HEK293T (cell line): ENCODE measurements at regions not wholly inside any gene's neighbourhood (a gene's known extent, or its start where the extent isn't known, plus 50 kb on each side); places are given as distances from the start of the nearest gene placed in this dataset.

Experiments
- CTCF ChIA-PET: fragments of 350-600 bp; formaldehyde crosslinking; extraction: SDS; loops from one replicate; lab custom pipeline; 2021; ENCODE audit warnings: antibody characterized with exemption, inconsistent platforms; lab: Yijun Ruan, JAX
- POLR2A ChIA-PET: fragments of 350-600 bp; formaldehyde crosslinking; extraction: SDS; loops from one replicate; lab custom pipeline; 2020; ENCODE audit warnings: antibody characterized with exemption, inconsistent platforms; lab: Yijun Ruan, JAX
- DNase-seq: peaks from one replicate; pipeline ENCODE4 v3.0.0; 2012; ENCODE audit warnings: mixed read lengths; ENCODE audit errors: extremely low spot score
- ARNT ChIP-seq: fragments of 450-650 bp; IDR thresholded peaks from 2 replicates; pipeline ENCODE4 v1.6.1; 2017; ENCODE audit warnings: mild to moderate bottlenecking
- BHLHE40 ChIP-seq: fragments of 450-650 bp; IDR thresholded peaks from 2 replicates; pipeline ENCODE4 v1.6.1; 2016; ENCODE audit warnings: mild to moderate bottlenecking, moderate library complexity, borderline replicate concordance
- CTBP1 ChIP-seq: fragments of 450-650 bp; IDR thresholded peaks from 2 replicates; pipeline ENCODE4 v1.6.1; 2016; ENCODE audit warnings: borderline replicate concordance
- ELF4 ChIP-seq: fragments of 450-650 bp; IDR thresholded peaks from 2 replicates; pipeline ENCODE4 v1.6.1; 2017; ENCODE audit warnings: antibody characterized with exemption
- FOXA1 ChIP-seq: fragments of 450-650 bp; IDR thresholded peaks from 2 replicates; pipeline ENCODE4 v1.6.1; 2016; ENCODE audit warnings: mild to moderate bottlenecking
- FOXK2 ChIP-seq: fragments of 450-650 bp; IDR thresholded peaks from 2 replicates; pipeline ENCODE4 v1.6.1; 2016; ENCODE audit warnings: mild to moderate bottlenecking
- FOXM1 ChIP-seq: fragments of 450-650 bp; IDR thresholded peaks from 2 replicates; pipeline ENCODE4 v1.6.1; 2017; ENCODE audit warnings: mild to moderate bottlenecking, borderline replicate concordance
- HDGF ChIP-seq: fragments of 450-650 bp; IDR thresholded peaks from 2 replicates; pipeline ENCODE4 v1.6.1; 2017; ENCODE audit warnings: antibody characterized with exemption, borderline replicate concordance
- L3MBTL2 ChIP-seq: fragments of 450-650 bp; conservative IDR thresholded peaks from 2 replicates; pipeline ENCODE4 v1.6.1; 2016; ENCODE audit warnings: mild to moderate bottlenecking
- LEF1 ChIP-seq: fragments of 450-650 bp; IDR thresholded peaks from 2 replicates; pipeline ENCODE4 v1.6.1; 2017; ENCODE audit warnings: mild to moderate bottlenecking, borderline replicate concordance
- NFRKB ChIP-seq: fragments of 450-650 bp; IDR thresholded peaks from 2 replicates; pipeline ENCODE4 v1.6.1; 2016; ENCODE audit warnings: mild to moderate bottlenecking, moderate library complexity
- SP1 ChIP-seq: fragments of 450-650 bp; IDR thresholded peaks from 2 replicates; pipeline ENCODE4 v1.6.1; 2017
- SUZ12 ChIP-seq: fragments of 450-650 bp; IDR thresholded peaks from 2 replicates; pipeline ENCODE4 v1.6.1; 2016; ENCODE audit warnings: mild to moderate bottlenecking
- TARDBP ChIP-seq: fragments of 450-650 bp; IDR thresholded peaks from 2 replicates; pipeline ENCODE4 v1.6.1; 2016
- ZNF384 ChIP-seq: fragments of 450-650 bp; IDR thresholded peaks from 2 replicates; pipeline ENCODE4 v1.6.1; 2016
- TF ChIP-seq, protein P1 (sequence below): fragments of 450-650 bp; IDR thresholded peaks from 2 replicates; pipeline ENCODE4 v1.6.1; 2016

DNA sequence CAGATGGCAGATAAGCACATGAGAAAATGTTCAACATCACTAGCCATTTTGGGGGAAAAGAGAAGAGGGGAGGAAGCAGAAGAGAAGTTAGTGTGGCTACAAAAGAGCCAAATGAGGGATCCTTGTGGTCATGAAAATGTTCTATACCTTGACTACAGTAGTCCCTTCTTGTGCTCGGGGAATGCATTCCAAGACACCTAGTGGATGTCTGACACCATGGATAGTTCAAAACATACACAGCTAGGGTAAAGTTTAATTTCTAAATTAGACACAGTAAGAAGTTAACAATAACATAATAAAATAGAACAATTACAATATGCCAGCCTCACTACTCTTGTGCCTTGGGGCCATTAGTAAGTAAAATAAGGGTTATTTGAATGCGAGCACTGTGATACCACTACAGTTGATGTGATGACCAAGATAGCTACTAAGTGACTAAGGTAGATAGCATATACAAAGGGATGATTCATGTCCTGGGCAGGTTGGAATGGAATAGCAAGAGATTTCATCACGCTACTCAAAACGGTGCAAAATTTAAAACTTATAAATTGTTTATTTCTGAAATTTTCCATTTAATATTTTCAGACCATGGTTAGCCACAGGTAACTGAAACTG, 344.1 kb downstream of the NR2F1-AS1 start:
- ChIA-PET POLR2A (no interaction called here), CTCF (no interaction called here)
- DNase-seq = no peak
- TF ChIP-seq CTBP1 (no peak), LEF1 (no peak), BHLHE40 (no peak), SUZ12 (no peak), FOXM1 (no peak), HDGF (no peak), FOXK2 (no peak), ELF4 (no peak), ARNT (no peak), NFRKB (no peak), FOXA1 (no peak), ZNF384 (no peak), SP1 (no peak), L3MBTL2 (no peak), TARDBP (no peak)
- TF ChIP-seq, protein P1, sequence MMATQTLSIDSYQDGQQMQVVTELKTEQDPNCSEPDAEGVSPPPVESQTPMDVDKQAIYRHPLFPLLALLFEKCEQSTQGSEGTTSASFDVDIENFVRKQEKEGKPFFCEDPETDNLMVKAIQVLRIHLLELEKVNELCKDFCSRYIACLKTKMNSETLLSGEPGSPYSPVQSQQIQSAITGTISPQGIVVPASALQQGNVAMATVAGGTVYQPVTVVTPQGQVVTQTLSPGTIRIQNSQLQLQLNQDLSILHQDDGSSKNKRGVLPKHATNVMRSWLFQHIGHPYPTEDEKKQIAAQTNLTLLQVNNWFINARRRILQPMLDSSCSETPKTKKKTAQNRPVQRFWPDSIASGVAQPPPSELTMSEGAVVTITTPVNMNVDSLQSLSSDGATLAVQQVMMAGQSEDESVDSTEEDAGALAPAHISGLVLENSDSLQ = no peak

DNA sequence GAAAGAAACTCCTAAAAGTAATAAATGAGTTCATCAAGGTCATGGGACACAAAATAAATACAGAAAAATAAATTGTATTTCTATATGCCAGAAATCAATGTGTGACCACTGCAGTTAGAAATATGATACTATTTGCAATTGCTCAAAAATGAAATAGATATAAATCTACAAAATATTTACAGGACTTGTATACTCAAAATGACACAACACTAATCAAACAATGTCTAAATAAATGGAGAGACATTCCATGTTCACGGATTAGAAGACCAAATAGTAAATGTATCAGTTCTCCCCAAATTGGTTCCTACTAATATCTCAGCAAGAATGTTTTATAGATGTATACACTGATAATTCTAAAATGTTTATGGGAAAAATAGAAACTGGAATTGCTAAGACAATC, 345.3 kb downstream of the NR2F1-AS1 start:
- TF ChIP-seq TARDBP = no peak
- TF ChIP-seq FOXM1 = no peak
- TF ChIP-seq ZNF384 = no peak
- DNase-seq = no peak
- ChIA-PET CTCF (no interaction called here), POLR2A (no interaction called here)

DNA sequence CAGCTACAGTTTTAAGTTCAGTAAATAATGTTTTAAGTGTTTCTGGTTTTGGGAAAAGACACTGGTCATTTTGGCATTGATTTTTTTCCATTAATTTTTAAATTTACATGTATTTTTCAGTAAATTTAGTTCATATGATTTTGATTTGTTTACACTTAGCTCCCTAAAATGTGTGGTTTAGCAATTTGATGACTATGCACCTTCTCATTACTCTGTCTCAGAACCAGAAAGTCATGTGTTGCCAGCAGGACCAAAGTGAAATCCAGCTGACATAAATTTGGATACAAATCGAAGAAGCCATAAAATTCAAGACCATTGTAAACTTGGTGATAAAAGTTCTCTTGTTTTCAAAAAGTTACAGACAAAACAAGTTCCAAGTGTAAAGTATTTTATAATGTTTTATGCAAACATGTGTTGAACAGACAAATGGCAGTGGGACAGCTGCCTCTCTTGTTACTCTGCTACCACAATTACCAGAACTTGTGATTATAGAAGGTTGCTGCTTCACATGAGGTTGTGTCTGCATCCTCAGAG, 354.8 kb downstream of the NR2F1-AS1 start:
- DNase-seq = no peak
- POLR2A ChIA-PET = no interaction called here
- CTCF ChIA-PET = no interaction called here
- TF ChIP-seq ARNT (no peak), ZNF384 (no peak), ELF4 (no peak), L3MBTL2 (no peak)

DNA sequence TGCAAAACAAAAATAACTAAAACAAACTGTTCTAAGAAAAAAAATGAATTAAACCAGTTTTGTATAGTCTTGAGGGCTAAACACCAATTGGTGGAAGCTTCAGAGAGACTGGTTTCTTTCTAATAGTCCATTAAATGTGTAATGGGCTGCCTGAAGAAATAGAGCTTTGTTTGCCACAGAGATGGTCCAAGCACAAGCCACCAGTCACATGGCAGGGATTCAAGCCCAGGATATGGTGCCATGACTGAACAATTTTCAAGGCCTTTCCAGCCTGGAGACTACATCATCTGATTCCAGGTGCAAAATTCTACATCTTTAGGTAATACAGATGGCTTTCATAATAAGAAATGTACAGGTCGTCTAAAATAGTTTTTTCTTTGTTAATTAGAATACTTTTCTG, 355.3 kb downstream of the NR2F1-AS1 start:
- POLR2A ChIA-PET = interaction anchor here (0.6 kb wide), 1 partner anchor 205 kb away, joined by 3 read pairs; no protein-coding TSS in a partner anchor
- CTCF ChIA-PET = no interaction called here
- no peak for TF ChIP-seq TARDBP
- TF ChIP-seq, protein P1 = no peak
- no peak for TF ChIP-seq CTBP1
- no peak for TF ChIP-seq NFRKB
- TF ChIP-seq SUZ12 = no peak
- TF ChIP-seq ZNF384 = no peak
- no peak for TF ChIP-seq FOXA1
- no peak for TF ChIP-seq SP1
- no peak for TF ChIP-seq BHLHE40
- no peak for TF ChIP-seq LEF1
- TF ChIP-seq HDGF = no peak
- TF ChIP-seq FOXM1 = no peak
- no peak for TF ChIP-seq FOXK2
- no peak for TF ChIP-seq ARNT
- TF ChIP-seq L3MBTL2 = no peak
- no peak for DNase-seq

DNA sequence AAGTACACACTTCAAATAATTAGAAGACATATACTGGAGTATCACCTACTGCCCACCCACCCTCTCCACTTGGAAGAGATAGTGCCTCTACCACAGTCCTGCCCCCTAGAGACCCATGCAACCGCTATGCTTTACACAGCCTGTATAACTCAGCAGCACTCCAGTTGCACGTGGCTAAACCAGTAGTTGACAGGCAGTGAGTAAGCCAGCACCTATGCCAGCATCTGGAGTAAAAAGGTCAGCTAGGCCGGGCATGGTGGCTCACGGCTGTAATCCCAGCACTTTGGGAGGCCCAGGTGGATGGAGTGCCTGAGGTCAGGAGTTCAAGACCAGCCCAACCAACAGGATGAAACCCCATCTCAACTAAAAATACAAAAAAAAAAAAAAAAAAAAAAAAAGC, 356.4 kb downstream of the NR2F1-AS1 start:
- no peak for TF ChIP-seq FOXM1
- no peak for TF ChIP-seq SP1
- no peak for TF ChIP-seq SUZ12
- no peak for TF ChIP-seq CTBP1
- no peak for TF ChIP-seq ZNF384
- TF ChIP-seq, protein P1 = no peak
- TF ChIP-seq FOXK2 = no peak
- no peak for DNase-seq
- POLR2A ChIA-PET = no interaction called here
- CTCF ChIA-PET = no interaction called here

DNA sequence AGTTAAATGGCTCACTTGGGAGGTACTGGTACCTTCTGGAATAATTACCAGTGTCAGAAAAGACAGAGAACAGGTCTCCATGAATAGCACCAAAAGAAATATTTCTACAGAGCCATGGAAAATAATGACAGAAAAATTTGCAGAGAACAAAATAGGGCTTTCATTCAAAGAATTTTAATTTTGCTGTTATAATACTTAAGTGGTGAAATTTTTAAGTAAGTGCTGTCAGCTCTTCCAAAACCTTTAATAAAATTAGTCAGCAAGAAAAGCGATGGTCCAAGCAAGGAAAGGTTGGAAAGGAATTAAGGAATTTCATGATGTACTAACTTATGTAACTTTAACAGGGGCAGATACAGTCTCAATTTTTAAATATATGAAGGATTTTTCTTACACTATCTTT, 359.2 kb downstream of the NR2F1-AS1 start:
- CTCF ChIA-PET = no interaction called here
- DNase-seq = no peak
- POLR2A ChIA-PET = no interaction called here
- no peak for TF ChIP-seq FOXK2
- TF ChIP-seq ELF4 = no peak

DNA sequence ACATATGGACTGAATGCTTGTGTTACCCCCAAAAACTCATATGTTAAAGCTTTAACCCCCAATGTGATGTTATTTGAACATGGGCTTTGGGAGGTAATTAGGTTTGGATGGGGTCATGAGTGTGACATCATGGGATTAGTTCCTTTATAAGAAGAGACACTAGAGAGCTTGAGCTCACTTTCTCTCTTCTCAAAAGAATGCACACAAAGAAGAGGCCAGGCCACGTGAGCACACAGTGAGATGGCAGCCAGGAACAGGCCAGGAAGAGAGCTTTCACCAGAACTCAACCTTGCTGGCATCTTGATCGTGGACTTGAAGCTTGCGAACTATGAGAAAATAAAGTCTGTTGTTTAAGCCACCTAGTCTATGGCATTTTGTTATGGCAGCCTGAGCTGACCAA, 360.6 kb downstream of the NR2F1-AS1 start:
- TF ChIP-seq L3MBTL2 = no peak
- TF ChIP-seq BHLHE40 = no peak
- TF ChIP-seq ELF4 = no peak
- no peak for TF ChIP-seq FOXK2
- no peak for TF ChIP-seq SP1
- no peak for TF ChIP-seq TARDBP
- TF ChIP-seq NFRKB = no peak
- no peak for TF ChIP-seq ARNT
- TF ChIP-seq FOXM1 = no peak
- no peak for TF ChIP-seq SUZ12
- TF ChIP-seq LEF1 = no peak
- TF ChIP-seq HDGF = no peak
- TF ChIP-seq FOXA1 = no peak
- TF ChIP-seq, protein P1 = no peak
- no peak for TF ChIP-seq ZNF384
- no peak for TF ChIP-seq CTBP1
- no peak for DNase-seq
- POLR2A ChIA-PET = no interaction called here
- CTCF ChIA-PET = no interaction called here
